Esophagus muscularis mucosa (tissue), 3 donors: ENCODE measurements at regions not wholly inside any gene's neighbourhood (a gene's known extent, or its start where the extent isn't known, plus 50 kb on each side); places are given as distances from the start of the nearest gene placed in this dataset.

Source experiments
- CTCF ChIP-seq, 3 experiments: fragments of 200-600 bp in 2 of 3; fragments of 450-650 bp in 1 of 3; sonication (generic) in 2 of 3; IDR thresholded peaks; one replicate each; pipeline ENCODE4 v1.5.1; 2017 to 2019; ENCODE audit warnings: antibody characterized with exemption in 3 of 3, mild to moderate bottlenecking in 2 of 3, moderate library complexity in 1 of 3
- EP300 ChIP-seq: sonication (generic); formaldehyde crosslinking; IDR thresholded peaks from one replicate; pipeline ENCODE4 v1.6.1; 2017; ENCODE audit warnings: antibody characterized with exemption

GRCh38 chr20:39130627-39131026, 168.5 kb downstream of the DHX35 start:
- TF ChIP-seq EP300 (no peak), CTCF (IDR thresholded peaks at IDR 0.05) (no peak)
